HG03558 (cell line): ENCODE measurements at regions not wholly inside any gene's neighbourhood (a gene's known extent, or its start where the extent isn't known, plus 50 kb on each side); places are given as distances from the start of the nearest gene placed in this dataset.
"Not testable (repeated sequence)": the region's sequence is repeated elsewhere in the genome, so short reads cannot be mapped to it uniquely, and the experiment has no call there.

Experiments
- ATAC-seq: cut with Tn5 transposase; IDR thresholded peaks from one replicate; pipeline ENCODE4 v1.9.1; 2021; ENCODE audit warnings: moderate number of reproducible peaks; ENCODE audit not compliant: unreplicated experiment; ENCODE audit errors: extremely low read depth

- not testable (repeated sequence) for ATAC-seq
Measured at GRCh38 chr1:88517499-88517898, 166.6 kb upstream of the PKN2 start.

- no peak for ATAC-seq
Measured at GRCh38 chr1:88519156-88519555, 164.9 kb upstream of the PKN2 start.

GRCh38 chr1:88523854-88524528 lies 160.1 kb upstream of the PKN2 start:
- ATAC-seq: no peak

GRCh38 chr1:88526456-88526855 lies 157.6 kb upstream of the PKN2 start:
- no peak for ATAC-seq

- no peak for ATAC-seq
Measured at GRCh38 chr1:88528792-88529191, 155.3 kb upstream of the PKN2 start.

- no peak for ATAC-seq
Measured at GRCh38 chr1:88529581-88529980, 154.5 kb upstream of the PKN2 start.

- no peak for ATAC-seq
Measured at GRCh38 chr1:88530246-88530645, 153.8 kb upstream of the PKN2 start.

- ATAC-seq: no peak
Measured at GRCh38 chr1:88537787-88538186, 146.3 kb upstream of the PKN2 start.

GRCh38 chr1:88538222-88538899 lies 145.7 kb upstream of the PKN2 start:
- ATAC-seq: no peak

- ATAC-seq: no peak
Measured at GRCh38 chr1:88540255-88540654, 143.8 kb upstream of the PKN2 start.

GRCh38 chr1:88541596-88541995 lies 142.5 kb upstream of the PKN2 start:
- ATAC-seq: no peak

GRCh38 chr1:88544195-88544594 lies 139.9 kb upstream of the PKN2 start:
- no peak for ATAC-seq

- no peak for ATAC-seq
Measured at GRCh38 chr1:88549536-88549935, 134.5 kb upstream of the PKN2 start.

- ATAC-seq: no peak
Measured at GRCh38 chr1:88552226-88552625, 131.8 kb upstream of the PKN2 start.

- ATAC-seq: no peak
Measured at GRCh38 chr1:88557014-88557413, 127.1 kb upstream of the PKN2 start.

- no peak for ATAC-seq
Measured at GRCh38 chr1:88560621-88561020, 123.5 kb upstream of the PKN2 start.

GRCh38 chr1:88562991-88563390 lies 121.1 kb upstream of the PKN2 start:
- ATAC-seq: no peak

- ATAC-seq: no peak
Measured at GRCh38 chr1:88566615-88567387, 117.3 kb upstream of the PKN2 start.

GRCh38 chr1:88571506-88571905 lies 112.6 kb upstream of the PKN2 start:
- ATAC-seq: no peak

- no peak for ATAC-seq
Measured at GRCh38 chr1:88579598-88579997, 104.5 kb upstream of the PKN2 start.

- ATAC-seq: no peak
Measured at GRCh38 chr1:88581703-88582102, 102.4 kb upstream of the PKN2 start.
